Heart left ventricle (tissue), 16 donors: ENCODE measurements at regions not wholly inside any gene's neighbourhood (a gene's known extent, or its start where the extent isn't known, plus 50 kb on each side); places are given as distances from the start of the nearest gene placed in this dataset.

Experiments
- ATAC-seq, 4 donors: fragments of 200-7000 bp; cut with Tn5 transposase; one replicate each; pipeline ENCODE4 v1.9.1; 2020 to 2022; ENCODE audit warnings: moderate library complexity in 4 of 4, mild to moderate bottlenecking in 3 of 4, moderate number of reproducible peaks in 1 of 4
- DNase-seq, 5 donors: peaks; one replicate each; pipeline ENCODE4 v3.0.0-alpha.2; 2020
- H3K27ac ChIP-seq, 12 donors: fragments of 200-600 bp; sonication (generic) in 4 of 12; one replicate each; pipeline versions ENCODE4 v1.5.0 to v1.8.0; 2016 to 2022; ENCODE audit warnings: mild to moderate bottlenecking in 2 of 12
- H3K27me3 ChIP-seq, 9 donors: fragments of 200-600 bp; sonication (generic) in 2 of 9; one replicate each; pipeline versions ENCODE4 v1.5.1 to v1.8.0; 2016 to 2022; ENCODE audit warnings: mild to moderate bottlenecking in 3 of 9
- H3K36me3 ChIP-seq, 9 donors: fragments of 200-600 bp; sonication (generic) in 2 of 9; one replicate each; pipeline versions ENCODE4 v1.5.0 to v1.8.0; 2018 to 2022; ENCODE audit warnings: mild to moderate bottlenecking in 2 of 9
- H3K4me1 ChIP-seq, 12 donors: fragments of 200-600 bp; sonication (generic) in 4 of 12; one replicate each; pipeline versions ENCODE4 v1.5.0 to v1.8.0; 2016 to 2022; ENCODE audit warnings: mild to moderate bottlenecking in 3 of 12
- H3K4me3 ChIP-seq, 12 donors: fragments of 200-600 bp; sonication (generic) in 4 of 12; one replicate each; pipeline versions ENCODE4 v1.5.0 to v1.8.0; 2017 to 2022; ENCODE audit warnings: mild to moderate bottlenecking in 9 of 12, moderate library complexity in 4 of 12
- H3K9me3 ChIP-seq, 12 donors: fragments of 200-600 bp; sonication (generic) in 4 of 12; one replicate each; pipeline versions ENCODE4 v1.5.0 to v1.8.0; 2016 to 2022; ENCODE audit warnings: mild to moderate bottlenecking in 1 of 12
- CTCF ChIP-seq, 12 donors: fragments of 200-600 bp; sonication (generic) in 4 of 12; IDR thresholded peaks; one replicate each; pipeline versions ENCODE4 v1.5.0 to v1.8.0; 2018 to 2022; ENCODE audit warnings: antibody characterized with exemption in 12 of 12, mild to moderate bottlenecking in 5 of 12
- POLR2A ChIP-seq, 2 donors: fragments of 450-650 bp; IDR thresholded peaks; one replicate each; pipeline ENCODE4 v1.6.1; 2017; ENCODE audit warnings: antibody characterized with exemption in 2 of 2, mild to moderate bottlenecking in 2 of 2, moderate library complexity in 2 of 2
- WGBS, 4 donors: extraction: QIAGEN DNeasy Blood & Tissue Kit in 2 of 4; methylation state at CpG; one replicate each; pipeline versions ENCODE4 v1.1.5 to v1.1.7; 2013 to 2018; 5-methylcytosine and 5-hydroxymethylcytosine counted together
- intact Hi-C, 10 donors: fragments of 100-400 bp; cut with DNase I; formaldehyde crosslinking; loops; one replicate each; pipeline versions ENCODE4 v1.11.1 to v1.14.2; 2022
- donor health status: ischemic (EF 13 %, LVEDD 7.1; RV severe dilation, severe dysfunction).
- donor health status: healthy with polysubstance abuse.
- donor health status: DM: no; HTN: yes; CAD: no.
- donor health status: DM: no; HTN: no; CAD: no.
- donor health status: ischemic (EF 25% LVEDD 6.9; RV normal size, moderate dysfunction).
- donor health status: ischemic (EF 25% LVEDD 5.7; RV mildly dilated, moderate dysfunction).
- donor health status: healthy.
- donor health status: DM: yes; HTN: yes; CAD: no.
- donor health status: ischemic (EF 35%, LVEDD 5.7; RV mildly dilated, moderate dysfunction).
- donor health status: nonischemic (EF 11% LVEDD 7.7; RV severe dilation, severe dysfunction).
- donor health status: DM: yes; HTN: yes; CAD: no.
- donor health status: PGD.
- donor health status: ischemic (EF 29% LVEDD 5.4; RV normal size, mild dysfunction).
- donor health status: nonischemic (EF 23%, LVEDD 6.1; RV moderate dilation, normal function).

- TF ChIP-seq POLR2A (IDR thresholded peaks at IDR 0.05) (no peak), CTCF (IDR thresholded peaks at IDR 0.05) (no peak)
- 30 to 37% (median 35%) methylated on average over 2 of the region's 2 CpGs for WGBS, 4 donors
- ATAC-seq (peak in 1 of 4 donors; percentile 62), DNase-seq (no peak)
- intact Hi-C loops = no loop called here
- H3K27me3 ChIP-seq = no peaks in the 10 kb centered on the region
- peak overlapping the region in 6 of 12 donors; percentile 2 to 54 (median 45) for H3K27ac ChIP-seq
- H3K4me3 ChIP-seq = no peak overlapping the region
- H3K9me3 ChIP-seq = no peaks in the 10 kb centered on the region
- peaks cover 0 to 21% (median 3%) of the 10 kb centered on the region in 12 donors for H3K4me1 ChIP-seq
- no peaks in the 10 kb centered on the region for H3K36me3 ChIP-seq
Measured at GRCh38 chr2:49288902-49289700, 134.8 kb upstream of the FSHR start.

GRCh38 chr2:49288113-49288705, 133.9 kb upstream of the FSHR start:
- no peak overlapping the region for H3K4me3 ChIP-seq
- no peak for TF ChIP-seq POLR2A (IDR thresholded peaks at IDR 0.05)
- TF ChIP-seq CTCF (IDR thresholded peaks at IDR 0.05) = no peak
- no peak for DNase-seq
- peaks cover 0 to 21% (median 3%) of the 10 kb centered on the region in 12 donors for H3K4me1 ChIP-seq
- H3K27me3 ChIP-seq = no peaks in the 10 kb centered on the region
- H3K9me3 ChIP-seq = peaks cover 0 to under 1% (median 0%) of the 10 kb centered on the region in 12 donors
- peak; percentile 88 to 93 (median 90) for ATAC-seq
- no peaks in the 10 kb centered on the region for H3K36me3 ChIP-seq
- peak overlapping the region in 8 of 12 donors; percentile 12 to 54 (median 42) for H3K27ac ChIP-seq
- intact Hi-C loops = no loop called here
- 55 to 61% (median 60%) methylated on average over 3 of the region's 3 CpGs for WGBS, 4 donors

GRCh38 chr2:49286726-49287125, 132.4 kb upstream of the FSHR start:
- ATAC-seq (no peak), DNase-seq (no peak)
- Histone ChIP-seq H3K4me3 (no peak overlapping the region), H3K27me3 (no peaks in the 10 kb centered on the region), H3K27ac (no peak overlapping the region), H3K36me3 (no peaks in the 10 kb centered on the region), H3K9me3 (peaks cover 0 to 6% (median 0%) of the 10 kb centered on the region in 12 donors), H3K4me1 (peaks cover 0 to 21% (median 3%) of the 10 kb centered on the region in 12 donors)
- TF ChIP-seq POLR2A (IDR thresholded peaks at IDR 0.05) = no peak
- TF ChIP-seq CTCF (IDR thresholded peaks at IDR 0.05) = no peak
- intact Hi-C loops = loop anchor here in 1 of 10 donors (2.0 kb wide), 1 partner anchor 16 kb away; no protein-coding TSS in a partner anchor
- WGBS, 4 donors = 59 to 70% (median 65%) methylated on average over 3 of the region's 3 CpGs

GRCh38 chr2:49286045-49286444, 131.7 kb upstream of the FSHR start:
- DNase-seq (no peak), ATAC-seq (no peak)
- TF ChIP-seq CTCF (IDR thresholded peaks at IDR 0.05) = no peak
- TF ChIP-seq POLR2A (IDR thresholded peaks at IDR 0.05) = no peak
- intact Hi-C loops = loop anchor here in 1 of 10 donors (2.0 kb wide), 1 partner anchor 17 kb away; no protein-coding TSS in a partner anchor
- Histone ChIP-seq H3K36me3 (no peaks in the 10 kb centered on the region), H3K27ac (no peak overlapping the region), H3K4me3 (no peak overlapping the region), H3K4me1 (peaks cover 0 to 21% (median 3%) of the 10 kb centered on the region in 12 donors), H3K27me3 (no peaks in the 10 kb centered on the region), H3K9me3 (peaks cover 0 to 6% (median 0%) of the 10 kb centered on the region in 12 donors)
- 68 to 85% (median 76%) methylated on average over 2 of the region's 2 CpGs for WGBS, 4 donors
